NCI-H748 (cell line): ENCODE measurements at regions not wholly inside any gene's neighbourhood (a gene's known extent, or its start where the extent isn't known, plus 50 kb on each side); places are given as distances from the start of the nearest gene placed in this dataset.

Experiments
- DNase-seq: peaks from one replicate; lab custom pipeline; 2025; ENCODE audit not compliant: unreplicated experiment; lab: John Stamatoyannopoulos, UW

DNA sequence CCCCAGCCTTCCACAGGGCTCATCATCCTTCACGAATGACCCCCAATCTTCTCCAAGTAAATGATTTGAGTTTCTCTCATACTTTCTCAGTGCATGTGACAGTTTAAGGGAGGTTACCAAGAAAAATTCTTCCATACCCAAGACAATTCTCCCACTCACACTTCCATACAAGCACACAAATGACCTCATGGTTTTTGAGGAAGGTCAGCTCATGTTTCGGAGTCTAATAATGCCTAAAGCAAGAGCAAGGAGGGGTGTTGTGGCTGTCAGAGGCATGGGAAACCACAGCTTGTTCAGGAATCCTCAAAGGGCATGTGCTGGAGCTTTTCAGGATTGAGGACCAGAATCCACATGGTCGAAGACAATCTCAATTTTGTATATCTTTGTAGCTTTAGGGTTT lies 279.0 kb downstream of the MAFB start:
- no peak for DNase-seq

DNA sequence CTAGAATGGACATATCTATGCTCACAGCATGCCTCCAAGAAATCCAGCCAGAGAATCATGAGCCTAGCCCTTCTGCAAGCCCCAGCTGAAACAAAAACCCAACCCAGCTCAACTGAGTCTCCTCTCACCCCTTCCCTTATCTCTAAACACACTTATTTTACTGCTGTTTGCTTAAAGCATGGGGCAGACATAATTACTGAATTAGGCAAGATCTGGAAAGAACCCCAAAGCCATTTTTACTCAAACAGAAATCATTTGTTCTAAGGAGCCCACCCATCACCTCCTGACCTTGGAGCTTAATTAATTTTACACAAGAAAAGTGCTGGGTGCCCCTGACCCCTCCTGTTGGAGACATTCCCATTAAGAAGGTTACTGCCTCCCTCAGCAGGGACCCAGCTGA lies 291.6 kb downstream of the MAFB start:
- no peak for DNase-seq

DNA sequence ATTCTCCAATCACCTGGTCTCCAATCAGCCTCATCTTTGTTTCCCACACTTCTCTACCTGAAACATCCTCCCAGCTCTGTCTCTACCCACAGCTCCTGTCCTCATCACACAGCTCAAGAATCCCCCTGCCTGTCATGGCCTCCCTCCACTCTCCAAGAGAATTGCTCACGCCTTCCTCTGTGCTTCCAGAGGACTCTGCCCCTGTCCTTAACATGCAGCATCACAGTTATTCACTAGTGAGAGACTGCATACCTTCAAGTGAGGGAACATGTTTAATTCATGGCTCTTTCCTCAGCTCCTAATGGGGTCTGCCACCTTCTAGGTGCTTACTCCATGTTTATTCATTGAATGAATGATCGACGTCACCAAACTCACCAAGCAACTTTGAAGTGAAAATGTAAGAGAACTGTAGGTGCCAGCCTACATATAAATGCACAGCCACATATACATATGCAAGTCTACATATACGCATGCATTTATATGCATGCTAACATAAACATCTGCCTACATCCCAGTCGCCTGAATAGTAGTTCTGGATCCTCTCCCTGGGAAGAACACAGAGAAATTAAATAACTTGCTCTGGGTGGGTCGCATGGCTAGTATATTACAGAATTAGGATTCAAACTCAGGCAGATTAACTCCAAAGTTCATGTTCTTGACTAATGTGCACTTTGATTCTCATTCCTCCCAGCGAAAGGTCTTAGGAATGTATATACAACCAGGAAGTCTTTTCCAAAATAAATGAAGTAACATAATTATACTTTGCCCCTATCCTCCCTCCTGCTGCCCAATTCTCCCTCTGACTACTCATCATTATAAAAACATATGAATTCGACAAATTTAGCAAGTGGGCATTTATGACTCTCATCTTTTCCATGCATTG lies 295.6 kb downstream of the MAFB start:
- no peak for DNase-seq

DNA sequence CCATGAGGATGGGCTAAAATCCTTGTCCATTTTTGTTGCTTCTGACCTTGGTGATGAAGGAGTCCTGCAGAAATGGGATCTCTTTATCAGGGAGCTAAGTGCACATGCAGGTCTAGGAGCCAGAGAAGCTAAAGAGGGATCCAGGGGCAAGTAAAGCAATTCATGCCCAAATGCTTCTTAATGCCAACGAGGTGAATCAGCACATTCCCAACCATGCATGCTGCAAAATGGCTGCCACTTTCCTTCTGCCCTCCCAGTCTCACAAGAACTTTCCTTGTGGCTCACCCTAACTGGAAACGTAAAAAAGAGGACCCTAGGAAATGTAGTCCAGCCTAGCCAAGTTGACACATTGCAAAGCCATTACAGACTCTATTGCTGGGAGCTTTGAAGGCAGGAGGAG lies 298.4 kb downstream of the MAFB start:
- no peak for DNase-seq

DNA sequence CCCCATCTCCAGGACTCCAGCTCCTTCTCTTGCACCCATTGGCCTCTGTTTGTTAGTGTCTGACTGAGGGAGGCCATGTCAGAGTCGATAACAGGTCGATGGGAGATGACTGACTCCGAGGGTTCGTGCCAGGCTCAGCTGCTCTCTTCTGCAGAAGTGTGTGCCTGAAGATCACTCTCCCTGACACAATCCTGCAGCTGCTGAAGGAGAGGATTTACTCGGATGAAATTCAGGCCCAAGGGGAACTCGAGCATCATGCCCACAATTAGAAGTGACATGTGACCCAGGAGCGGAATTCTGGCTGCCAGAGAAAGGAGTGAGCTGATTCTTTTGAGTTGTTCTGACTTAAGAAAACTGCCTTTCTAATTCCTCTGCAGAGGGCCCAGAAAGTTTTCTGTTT lies 318.2 kb downstream of the MAFB start:
- no peak for DNase-seq

DNA sequence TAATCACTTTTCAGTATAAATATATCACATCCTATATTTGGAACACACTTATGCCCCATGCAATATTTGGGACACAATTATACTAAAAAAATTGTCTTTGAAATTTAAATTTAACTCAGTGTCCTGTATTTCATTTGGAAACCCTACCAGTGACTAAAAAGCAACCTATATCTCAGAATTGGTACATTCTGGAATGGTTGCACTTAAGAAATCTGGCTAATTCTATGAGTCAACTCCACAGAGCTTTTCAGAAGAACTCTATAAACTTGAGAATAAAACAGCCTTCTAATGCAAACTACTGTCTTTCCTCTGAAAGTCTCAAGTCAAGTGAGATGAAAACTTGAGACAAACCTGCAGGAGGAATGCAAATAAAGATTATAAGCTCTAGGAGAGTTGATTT lies 320.2 kb downstream of the MAFB start:
- no peak for DNase-seq

DNA sequence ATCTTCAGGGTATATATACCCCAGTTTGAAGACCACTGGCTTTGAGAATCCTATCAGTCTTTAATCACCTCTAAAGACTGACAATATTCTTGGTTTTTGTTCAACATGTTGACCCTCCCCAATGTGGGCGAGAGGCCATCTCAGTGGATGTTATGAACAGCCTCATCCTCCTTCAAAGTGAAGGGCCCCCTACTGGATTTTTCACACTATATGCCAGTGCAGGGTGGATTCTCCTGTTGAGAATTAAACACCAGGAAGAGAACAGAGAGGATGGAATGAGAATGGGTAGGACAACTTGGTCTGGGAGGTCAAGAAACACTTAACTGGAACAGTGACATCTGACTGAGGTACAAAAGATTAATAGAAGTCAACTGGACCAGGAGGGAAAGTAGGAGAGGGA lies 327.1 kb downstream of the MAFB start:
- no peak for DNase-seq

DNA sequence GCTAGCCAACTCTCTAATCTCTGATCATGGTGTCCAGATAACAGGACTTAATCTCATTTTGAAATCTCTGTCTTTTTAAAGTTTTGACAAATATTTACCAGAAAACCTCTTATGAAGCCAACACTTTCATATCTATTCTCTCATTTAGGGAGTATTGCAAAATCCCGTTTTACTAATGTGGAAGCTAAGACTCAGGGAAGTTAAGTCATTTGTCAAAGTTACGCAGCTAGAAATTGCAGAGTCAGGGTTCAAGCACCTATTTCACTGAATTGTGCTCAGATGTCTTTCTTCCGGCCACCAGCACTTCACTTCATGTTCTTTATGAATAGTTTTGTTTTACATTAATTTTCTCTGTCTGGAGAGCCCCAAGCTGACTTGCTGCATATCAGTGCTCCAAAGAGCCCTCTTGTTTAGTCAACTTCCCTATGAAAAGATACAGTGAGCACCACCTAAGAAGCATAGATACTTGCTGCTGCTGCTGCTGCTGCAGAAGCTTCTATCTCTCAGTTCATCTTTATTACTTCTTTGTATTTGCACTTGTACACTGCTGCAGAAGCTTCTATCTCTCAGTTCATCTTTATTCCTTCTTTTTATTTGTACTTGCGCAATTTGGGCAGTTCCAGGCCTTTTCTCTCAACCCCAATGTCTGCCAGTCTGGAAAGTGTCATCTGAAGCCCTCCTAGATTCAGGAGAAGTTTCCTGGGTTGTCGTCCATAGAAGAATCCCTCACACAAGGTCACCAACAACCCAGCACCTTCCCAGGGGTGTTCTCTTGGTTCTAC lies 329.7 kb downstream of the MAFB start:
- no peak for DNase-seq

DNA sequence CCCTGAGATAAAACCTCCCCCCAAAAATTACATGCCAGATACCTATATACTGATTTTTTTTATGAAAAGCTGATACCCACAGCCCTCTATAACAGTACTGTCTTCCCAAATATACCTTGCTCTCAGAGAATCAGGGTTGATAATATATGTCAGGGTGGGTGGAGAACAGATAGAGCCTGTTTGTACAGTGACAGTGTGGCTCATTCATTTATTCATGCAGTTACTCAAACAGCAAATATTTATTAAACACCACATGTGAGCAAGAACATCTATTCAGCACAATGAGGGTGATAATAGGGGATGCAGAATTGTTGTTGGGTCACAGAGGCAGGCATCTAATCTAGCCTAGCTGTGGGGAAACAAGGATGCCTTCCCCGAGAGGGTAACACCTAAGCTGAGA lies 334.2 kb downstream of the MAFB start:
- DNase-seq: peak; percentile 4

DNA sequence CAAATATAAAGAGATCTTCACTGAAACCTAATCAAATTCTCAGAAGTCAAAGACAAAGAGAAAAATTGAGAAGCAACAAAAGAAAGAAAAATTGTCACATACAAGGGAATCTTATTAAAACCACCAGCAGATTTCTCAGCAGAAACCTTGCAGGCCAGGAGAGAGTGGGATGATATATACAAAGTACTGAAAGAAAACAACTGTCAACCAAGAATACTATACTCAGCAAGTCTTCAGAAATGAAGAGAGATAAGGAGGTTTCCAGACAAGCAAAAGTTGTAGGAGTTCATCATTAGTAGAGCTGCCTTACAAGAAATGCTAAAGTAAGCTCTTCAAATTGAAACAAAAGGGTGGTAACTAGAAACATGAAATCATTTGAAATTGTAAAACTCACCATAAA lies 345.6 kb downstream of the MAFB start:
- DNase-seq: no peak

DNA sequence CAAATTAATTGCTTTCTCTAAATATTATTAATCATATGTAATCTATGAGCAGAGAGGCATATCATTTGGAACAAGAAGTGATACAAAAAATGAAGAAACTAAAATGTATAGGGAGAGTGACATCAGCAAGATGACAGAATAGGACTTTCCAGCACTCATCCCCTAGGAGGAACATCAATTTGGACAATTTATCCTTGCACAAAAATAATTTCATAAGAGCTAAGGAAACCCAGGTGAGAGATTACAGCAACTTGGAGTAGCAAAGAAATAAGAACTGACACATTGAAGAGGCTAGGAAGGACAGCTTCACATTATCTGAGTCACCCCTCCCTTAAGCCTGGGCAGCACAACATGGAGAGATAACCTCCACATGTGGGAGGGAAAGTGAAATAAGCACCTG lies 347.5 kb downstream of the MAFB start:
- no peak for DNase-seq

DNA sequence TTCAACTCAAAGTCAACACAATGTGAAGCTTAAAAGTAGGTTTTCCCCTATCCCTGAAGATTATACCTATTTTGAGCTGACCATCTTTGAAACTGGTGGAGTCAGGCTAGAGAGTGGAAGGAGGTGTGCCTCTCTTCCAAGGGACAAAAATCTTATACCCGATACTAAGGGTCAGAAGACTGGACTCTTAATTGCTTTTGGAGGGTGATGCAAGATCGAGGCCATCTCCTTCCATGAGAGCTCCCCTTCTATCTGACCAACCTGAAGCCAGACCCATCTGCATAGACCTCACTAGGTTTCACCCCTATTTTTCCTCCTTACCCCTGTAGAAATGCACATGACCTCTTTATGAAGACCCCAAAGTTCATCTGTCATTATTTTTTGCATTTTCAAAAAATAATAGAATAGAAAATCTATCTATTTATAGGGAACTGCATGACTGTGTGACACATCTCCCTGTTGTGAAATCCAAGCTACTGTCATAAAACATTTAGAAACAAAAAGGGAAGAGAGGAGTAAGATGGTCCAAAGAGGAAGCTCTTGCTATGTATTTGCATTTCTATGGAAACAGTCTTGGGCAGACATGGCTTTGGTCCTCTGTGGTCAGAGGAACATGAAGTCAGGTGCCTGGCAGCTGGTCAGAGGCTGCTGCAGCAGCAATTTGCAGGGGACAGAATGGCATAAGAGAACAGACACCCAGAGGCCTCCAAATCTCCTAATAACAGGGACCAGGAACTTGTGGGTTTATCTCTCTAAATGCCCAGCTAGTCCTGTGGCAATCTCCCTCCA lies 349.2 kb downstream of the MAFB start:
- DNase-seq: no peak

DNA sequence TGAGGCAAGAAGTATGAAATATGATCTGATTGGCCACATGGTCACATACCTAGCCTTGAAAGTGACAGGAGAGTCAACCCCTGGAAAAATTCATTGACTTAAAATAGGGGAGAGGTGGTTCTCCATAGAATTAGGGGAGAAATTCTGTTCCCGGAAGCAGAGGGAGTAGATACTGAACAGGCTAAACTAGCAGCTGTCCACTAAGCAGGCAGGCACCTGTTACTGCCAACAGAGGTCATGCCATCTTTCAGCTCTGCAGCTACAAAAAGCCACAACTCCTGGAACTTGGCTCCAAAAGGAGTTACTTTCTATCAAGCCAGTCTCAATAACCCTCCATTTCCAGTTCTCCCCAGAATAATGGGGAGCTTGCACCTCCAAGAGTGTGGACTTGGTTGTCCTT lies 352.5 kb downstream of the MAFB start:
- no peak for DNase-seq

DNA sequence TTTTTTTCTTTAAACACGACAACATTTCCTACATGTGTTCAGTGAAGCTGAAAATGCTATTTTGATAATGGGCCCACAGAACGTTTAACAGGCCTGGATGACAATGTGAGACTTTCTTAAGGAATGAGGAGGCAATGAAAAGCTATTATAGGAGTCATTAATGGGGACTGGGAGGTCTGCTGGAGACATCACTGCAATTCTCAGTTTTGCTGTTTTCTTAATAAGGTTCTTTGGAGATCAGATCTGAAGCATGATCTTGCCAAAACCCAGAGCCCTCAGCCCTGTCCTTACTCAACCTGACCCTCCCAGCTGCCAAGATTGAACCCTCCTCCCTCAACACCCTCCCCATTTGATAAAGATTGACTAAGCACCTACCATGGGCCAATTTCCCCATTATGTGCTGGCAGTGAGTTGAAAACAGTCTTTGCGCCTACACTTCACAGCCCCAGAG lies 353.1 kb downstream of the MAFB start:
- DNase-seq: no peak

DNA sequence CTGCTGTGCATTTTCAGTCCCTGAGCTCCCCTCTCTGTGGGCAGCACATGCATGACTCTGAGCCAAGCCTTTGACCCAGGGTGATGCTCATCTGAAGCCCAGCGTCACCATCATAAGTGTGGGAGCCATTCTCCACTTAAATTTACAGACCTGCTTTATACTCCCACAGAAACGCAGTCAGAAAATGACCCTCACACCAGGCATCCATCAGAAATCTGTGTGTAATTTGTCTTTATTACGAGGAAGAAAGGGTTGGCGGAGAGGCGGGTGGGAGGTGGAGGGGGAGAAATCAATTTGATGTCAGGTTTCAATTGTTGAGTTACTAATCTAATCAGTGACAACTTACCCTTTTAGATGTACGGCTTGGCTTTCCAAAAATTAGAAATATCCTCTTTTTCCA lies 353.6 kb downstream of the MAFB start:
- DNase-seq: no peak

DNA sequence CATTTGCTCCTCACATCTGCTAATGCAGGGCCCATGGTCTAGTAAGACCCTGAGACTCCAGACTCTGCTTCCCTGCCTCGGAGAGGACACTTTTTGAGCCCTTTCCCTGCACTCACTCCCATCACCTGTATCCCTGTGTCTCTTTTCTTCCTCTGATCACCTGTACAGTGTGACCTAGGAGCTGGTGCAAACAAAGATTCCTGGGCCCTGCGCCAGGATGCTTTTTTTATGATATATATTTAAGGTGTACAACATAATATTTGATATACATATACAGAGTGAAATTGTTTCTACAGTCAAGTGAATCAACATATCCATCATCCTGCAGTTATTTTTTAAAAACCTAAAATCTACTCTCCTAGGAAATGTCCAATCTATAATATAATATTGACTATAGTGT lies 355.4 kb downstream of the MAFB start:
- no peak for DNase-seq

DNA sequence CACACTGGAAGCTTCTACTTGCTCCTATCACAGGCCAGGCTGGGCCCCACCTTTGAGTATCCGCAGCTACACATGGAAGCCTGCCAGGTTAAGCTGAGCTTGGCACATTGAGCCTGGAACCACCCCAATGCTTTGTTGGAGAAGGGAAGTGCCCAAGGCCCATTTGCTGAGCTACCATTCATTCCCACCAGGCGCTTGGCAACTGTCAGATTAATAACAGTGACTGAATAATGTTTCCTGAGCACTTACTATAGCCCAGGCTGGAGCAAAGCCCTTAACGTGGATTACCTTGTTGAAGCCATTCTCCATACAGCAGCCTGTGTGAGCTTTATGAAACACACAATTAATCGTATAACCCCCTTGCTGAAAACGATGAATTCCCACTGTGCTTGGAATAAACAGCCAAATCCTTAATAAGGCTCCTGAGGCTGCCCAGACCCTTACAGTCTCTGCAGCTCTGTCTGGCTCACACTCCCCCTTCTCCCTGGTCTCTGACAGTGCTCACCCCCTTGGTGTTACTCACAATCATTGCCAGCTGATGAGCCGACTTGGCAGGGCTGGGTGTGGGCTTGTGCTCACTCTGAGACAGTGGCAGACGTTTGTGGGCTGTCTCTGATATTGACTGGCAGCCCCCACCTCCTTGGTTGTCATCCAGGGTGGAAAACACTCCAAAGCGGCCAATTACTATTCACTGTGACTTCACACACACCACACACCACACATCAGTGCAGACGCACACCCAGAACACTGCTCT lies 357.1 kb downstream of the MAFB start:
- DNase-seq: no peak

DNA sequence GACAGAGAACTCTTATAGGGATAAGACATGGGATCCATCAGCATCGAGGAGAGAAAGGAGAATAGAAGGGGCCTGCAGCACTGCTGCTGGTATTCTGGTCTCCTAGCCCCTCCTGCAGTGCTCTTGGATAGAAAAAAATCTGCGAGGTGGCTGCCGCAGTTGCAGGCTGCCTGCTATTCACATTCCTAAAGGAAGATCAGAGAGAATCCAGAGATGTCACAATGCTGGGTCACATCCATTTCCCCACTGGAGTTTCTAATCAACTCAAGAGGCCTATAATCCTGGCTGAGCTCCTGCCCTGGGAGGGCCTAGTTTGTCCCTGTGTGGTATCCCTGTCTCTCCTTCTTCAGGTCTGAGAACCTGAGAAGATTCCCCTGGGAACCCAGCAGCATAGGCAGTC lies 357.8 kb downstream of the MAFB start:
- no peak for DNase-seq

DNA sequence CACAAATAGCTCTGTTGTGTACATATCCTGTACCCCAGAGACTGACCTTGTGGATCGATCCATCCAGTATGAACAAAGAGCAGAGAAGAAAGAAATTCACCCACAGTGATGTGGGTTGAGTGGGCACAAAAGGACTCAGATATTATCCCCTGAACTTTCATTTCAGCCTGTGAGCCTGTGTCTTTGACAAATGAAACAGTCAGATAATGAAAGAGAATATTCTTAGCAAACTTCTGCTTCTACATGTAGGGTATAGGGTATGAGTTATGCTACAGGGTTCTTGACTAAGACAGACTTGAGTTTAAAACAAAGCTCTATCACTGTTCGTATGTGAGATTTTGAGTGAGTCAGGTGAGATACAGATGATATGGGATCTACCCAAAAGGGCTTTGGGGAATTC lies 359.7 kb downstream of the MAFB start:
- no peak for DNase-seq

DNA sequence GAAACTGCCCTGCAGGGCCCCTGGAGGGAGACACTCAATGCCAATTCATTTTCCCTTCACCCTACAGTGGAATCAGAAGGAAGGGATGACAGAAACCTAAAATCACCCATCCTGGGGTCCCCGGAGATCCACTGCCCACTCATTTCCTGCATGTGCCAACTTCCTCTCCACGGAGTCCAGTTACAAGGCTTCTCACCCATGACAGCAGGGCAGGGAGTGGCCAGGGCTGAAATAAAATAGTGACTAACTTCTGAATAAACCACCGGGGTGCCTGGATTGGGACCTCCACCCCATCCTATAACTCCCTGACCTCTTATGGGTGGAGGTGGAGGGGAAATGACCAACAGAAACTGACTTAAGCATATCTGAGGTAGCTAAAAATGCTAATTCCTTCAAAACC lies 362.3 kb downstream of the MAFB start:
- DNase-seq: no peak

DNA sequence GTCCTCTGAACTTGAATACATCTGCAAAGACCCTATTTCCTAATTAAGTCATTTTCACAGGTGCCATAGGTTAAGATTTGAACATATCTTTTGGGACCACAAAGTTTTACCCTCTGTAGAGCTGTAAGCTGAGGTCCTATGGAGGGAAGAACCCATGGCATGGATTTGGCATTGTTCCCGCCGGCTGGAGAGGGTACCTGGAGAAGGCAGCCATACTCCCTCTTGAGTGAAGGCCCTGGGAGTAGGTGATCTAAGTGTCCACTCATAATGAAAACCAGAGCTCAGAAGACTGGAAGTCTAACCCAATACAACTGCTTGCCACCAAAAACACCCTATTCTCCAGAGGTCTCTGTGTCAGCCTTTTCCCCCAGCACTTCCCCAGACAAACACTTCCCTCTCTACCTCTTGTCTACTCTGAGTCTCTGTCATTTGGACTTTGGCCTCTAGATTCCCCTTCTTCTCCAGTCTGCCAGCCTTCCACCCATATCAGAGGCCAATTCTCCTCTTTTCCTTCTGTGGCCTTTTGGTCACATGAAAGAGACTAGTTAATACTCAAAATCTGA lies 363.9 kb downstream of the MAFB start:
- no peak for DNase-seq
